C1 segment of cervical spinal cord (tissue), 14 donors: ENCODE measurements at regions not wholly inside any gene's neighbourhood (a gene's known extent, or its start where the extent isn't known, plus 50 kb on each side); places are given as distances from the start of the nearest gene placed in this dataset.
"Not testable (repeated sequence)": the region's sequence is repeated elsewhere in the genome, so short reads cannot be mapped to it uniquely, and the experiment has no call there.

Source experiments
- DNase-seq, 14 donors: peaks; one replicate each; lab custom pipeline; 2025; lab: John Stamatoyannopoulos, UW

- no peak for DNase-seq
Observed at GRCh38 chr22:26967282-26967681, 309.9 kb downstream of the MIAT start.

- no peak for DNase-seq
Observed at GRCh38 chr22:26968859-26969523, 311.6 kb downstream of the MIAT start.

- DNase-seq = no peak
Observed at GRCh38 chr22:26970809-26971394, 313.5 kb downstream of the MIAT start.

DNA sequence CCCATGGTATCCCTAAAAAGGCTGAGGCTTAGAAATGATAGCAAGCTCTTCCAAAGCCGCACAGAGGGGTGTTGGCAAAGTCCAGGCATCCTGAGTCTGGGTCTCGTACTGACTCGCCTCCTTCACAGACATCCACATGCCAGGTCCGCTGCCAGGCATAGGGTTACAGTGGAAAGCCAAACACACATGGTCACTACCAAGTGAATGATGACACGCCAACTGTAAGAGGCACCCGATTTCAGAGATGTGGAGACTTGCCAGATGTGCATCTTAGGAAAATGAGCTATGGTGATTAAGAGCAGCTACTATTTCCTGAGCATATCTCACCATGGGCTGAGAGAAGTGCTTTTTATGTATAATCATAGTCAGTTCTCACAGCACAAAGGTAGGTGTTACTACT, 314.9 kb downstream of the MIAT start:
- DNase-seq = no peak

DNA sequence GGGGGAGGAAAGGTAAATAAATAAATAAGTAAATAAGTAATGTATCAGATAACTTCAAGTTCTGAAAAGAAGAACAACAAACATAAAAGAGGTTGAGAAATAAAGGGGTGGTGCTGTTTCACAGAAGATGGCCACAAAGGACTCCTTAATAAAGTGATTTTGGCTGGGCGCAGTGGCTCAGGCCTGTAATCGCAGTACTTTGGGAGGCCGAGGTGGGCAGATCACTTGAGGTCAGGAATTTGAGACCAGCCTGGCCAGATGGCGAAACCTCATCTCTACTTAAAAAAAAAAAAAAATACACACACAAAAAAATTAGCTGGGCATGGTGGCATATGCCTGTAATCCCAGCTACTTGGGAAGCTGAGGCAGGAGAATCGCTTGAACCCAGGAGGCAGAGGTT, 315.5 kb downstream of the MIAT start:
- DNase-seq = not testable (repeated sequence)

DNA sequence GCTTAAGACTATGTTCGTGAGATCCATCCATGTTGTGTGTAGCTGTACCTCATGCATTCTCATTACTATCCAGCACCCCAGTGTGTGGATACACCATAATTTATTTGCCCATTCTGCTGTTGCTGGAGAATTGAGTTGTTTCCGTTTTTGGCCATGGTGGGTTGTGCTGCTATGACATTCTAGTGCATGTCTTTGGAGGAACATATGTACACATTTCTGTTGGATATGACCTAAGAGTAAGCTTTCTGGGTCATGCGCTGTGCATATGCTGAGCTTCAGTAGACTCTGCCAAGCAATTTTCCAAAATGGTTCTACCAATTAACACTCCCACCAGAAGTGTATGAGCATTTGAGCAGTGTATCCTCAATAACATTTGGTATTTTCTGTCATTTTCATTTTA, 316.6 kb downstream of the MIAT start:
- no peak for DNase-seq

DNA sequence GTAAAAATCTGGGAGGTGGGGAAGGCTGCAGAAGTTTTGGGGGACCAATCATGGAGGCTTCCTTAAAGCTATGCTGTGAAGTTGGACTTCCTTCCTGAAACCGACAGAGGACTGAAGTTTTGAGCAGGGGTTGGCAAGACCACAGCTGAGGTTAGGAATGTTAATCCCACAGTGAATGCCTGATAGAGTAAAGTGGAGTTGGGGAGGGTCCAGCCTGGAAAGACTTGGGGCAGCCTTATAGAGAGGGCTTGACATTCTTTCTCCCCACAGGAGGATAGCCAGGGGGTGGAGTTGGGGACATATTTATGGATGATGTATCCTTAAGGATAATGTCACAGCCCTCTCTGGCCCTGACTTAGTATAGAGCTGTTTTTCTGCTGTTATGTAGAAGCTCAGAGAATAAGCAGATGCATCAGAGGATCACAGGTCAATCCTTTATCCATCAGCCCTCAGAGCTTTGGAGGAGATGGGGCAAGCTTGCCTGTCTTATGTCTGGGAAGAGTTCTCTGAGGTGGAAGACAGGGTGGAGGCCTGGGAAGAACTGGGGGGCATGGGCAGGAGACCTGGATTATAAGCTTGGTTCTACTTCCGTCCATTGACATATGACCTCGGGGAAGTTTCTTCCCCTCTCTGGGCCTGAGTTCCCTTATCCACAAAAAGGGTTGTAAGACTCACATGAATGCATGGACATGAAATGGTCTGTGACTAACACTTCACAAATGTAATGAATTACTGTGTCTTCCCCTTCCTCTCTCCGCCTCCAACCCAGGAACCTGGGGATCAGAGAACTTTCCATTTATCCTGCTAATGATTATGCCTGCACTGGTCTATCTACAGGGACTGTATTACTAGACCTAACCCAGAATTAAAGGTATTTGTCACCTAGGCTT, 317.8 kb downstream of the MIAT start:
- DNase-seq = no peak

DNA sequence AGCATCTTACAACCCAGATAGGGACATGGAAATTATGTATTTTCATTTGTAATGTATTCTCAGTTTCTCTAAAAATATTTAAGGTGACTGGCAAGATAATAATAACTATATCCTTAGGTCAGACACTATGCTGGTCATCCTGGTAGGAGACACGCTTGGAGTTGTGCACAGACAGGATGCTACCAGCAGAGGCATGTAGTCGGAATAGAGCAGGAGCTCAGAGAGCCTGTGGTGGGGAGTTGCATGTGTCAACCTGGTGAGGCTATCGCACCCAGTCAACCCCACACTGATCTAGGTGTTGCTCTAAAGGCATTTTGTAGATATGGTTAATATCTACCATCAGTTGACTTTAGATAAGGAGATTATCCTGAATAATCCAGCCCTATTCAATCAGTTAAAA, 318.5 kb downstream of the MIAT start:
- no peak for DNase-seq

DNA sequence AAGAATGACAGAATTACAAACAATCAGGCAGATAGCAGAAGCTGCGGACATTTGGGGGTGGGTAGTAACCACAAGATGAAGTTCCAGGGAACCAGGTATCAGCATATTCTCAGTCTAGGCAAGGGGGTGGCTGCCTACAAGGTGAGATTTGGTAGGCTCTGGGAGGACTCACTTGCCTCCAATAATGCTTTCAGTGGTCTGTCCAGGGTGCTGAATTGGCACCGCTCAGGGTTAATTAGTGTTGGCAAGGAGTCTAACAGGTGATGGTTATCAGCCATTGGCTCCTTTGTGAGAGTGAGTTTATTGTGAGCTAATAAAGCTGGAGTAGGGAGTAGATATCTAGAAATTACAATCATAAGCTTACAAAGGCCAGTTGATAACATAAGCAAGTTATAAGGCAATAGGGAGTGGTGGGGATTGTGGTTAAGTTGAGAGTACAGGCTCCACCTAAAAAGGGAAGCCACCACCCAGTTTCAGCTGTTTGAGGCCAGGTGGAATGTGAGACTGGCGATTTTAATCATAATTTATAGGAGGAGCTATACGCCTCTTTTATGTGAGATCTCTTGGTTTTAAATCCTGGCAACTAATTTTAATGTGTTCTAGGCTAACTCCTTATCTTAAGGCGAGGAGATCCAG, 320.5 kb downstream of the MIAT start:
- no peak for DNase-seq

DNA sequence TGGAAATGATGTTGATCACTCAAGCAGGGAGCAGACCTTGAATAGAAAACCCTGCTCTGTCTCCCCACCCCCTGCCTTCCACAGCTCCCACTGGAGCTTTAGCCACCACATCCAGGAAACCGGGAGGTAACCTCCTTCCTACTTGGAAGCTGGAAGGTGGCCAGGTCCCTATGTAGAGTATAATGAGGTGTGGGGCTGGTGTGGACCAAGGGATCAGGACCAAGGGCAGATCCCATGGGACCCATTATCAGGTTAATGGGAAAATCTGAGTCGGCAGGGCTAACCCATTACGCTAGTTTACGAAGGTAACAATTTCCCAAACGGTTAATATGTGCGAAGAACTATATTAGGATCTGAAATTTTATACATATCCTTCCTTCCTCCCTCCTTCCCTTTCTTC, 321.9 kb downstream of the MIAT start:
- no peak for DNase-seq

GRCh38 chr22:26981111-26981510, 323.7 kb downstream of the MIAT start:
- DNase-seq = no peak

DNA sequence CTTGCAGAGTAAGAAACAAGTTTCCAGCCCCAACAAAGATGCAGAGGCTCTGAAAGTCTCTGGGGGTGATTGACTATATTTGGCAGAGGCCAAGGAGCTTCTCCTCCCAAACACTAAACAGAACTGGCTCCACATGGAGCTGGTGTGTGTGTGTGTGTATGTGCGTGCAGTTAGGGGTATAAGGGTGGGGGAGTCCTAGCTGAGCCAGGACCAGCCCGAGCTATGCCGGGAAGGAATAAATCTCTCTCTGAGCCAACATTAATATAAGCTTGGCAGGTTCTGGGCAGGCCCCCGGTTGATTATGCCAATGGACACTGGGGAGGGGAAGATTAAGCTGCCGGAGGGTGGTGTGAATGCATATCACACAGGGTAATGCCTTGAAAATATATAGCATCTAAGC, 324.2 kb downstream of the MIAT start:
- DNase-seq = no peak

- no peak for DNase-seq
Observed at GRCh38 chr22:26983311-26983710, 325.9 kb downstream of the MIAT start.

GRCh38 chr22:26985206-26985605, 327.8 kb downstream of the MIAT start:
- no peak for DNase-seq

DNA sequence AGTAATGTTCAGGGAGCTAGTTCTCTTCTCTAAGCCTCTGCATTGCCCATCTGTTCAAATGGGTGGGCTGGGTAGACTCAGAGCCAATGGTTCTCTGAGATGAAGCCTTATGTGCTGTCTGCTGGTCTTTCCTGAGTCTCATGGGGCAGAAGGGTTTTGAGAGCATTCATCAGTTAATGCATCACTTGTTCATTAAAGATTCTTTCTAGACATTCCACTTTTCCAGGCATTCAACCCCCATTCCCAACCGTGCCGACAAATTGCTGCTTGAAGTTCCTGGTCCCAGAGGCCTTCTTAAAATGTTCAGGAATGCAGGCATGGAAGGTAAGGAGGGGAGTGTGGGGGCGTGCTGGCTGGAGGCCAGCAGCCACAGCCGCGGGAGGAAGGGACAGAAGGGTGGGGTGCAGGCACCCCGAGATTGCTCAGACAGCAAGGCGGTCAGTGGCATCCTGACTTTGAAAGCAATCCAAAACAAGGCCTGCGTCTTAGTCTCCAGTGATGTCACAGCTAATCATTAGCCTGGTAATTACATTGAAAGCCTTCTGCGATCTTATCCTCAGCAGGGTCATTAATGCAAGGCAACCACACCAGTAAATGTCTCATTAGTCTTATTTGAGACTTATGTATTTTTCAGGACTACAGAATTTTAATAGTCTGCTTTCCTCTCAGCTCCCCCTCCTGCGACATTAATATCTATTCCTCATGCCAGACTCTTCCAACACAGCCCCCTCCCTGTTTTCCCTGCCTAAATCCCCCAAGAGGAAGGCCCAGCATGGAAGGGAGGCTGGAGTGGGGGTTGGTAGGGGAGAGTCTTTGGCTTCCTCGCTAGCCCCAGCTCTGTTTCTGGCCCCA, 328.8 kb downstream of the MIAT start:
- no peak for DNase-seq

DNA sequence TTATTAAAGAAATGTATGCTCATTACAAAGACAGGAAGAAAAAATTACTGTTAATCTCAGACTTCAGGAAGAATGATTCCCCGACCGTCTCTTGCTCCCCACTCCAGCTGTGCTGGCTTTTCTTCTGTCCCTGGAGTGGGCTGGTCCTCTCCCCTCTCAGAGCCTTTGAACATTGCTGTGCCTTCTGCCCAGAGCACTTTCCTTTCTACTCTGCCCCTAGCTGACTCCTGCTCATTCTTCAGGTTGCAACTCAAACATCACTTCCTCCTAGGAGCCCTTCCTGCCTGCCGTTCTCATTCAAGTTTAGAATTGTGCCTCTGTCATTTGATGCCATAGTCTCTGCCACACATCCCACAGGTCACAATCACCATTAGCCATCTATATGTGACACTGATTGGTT, 329.5 kb downstream of the MIAT start:
- DNase-seq = no peak

GRCh38 chr22:26990503-26991189, 333.3 kb downstream of the MIAT start:
- no peak for DNase-seq

DNA sequence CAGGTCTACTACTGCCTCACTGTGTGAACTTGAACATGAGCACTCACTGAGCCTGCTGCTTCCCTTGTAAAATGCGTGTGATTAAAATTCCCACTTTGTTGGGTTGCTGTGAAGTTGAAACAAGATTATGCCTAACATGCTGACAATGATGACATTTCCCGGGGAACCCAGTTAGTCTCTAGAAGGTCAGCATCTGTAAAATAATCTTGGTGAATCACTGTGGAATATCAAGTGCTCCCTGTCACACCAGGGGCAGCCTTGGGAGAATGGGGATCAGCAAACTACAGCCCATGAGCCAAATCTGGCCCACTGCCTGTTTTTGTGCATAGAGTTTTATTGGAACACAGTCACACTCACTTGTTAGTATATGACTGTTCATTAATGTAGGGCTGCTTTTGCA, 335.2 kb downstream of the MIAT start:
- DNase-seq = no peak

GRCh38 chr22:26993886-26994285, 336.5 kb downstream of the MIAT start:
- DNase-seq = no peak

DNA sequence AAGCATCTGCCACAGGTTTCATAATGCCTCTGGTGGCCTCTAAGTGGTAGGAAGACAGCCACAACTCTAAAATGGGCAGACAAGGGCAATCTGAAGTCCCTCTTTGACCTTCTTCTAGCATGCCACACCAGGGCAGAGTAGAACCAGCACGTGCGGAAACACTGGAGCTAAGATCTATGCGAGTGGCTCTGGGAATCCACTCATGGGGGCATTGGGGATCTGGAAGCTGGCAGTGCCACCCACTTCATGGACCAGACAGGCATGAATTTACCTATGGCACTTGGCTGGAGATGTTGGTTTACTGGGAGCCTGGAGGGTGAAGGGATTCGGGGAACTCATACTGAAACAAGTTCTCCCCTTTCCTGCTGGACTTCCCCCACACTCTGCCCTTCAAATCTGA, 337.4 kb downstream of the MIAT start:
- no peak for DNase-seq

DNA sequence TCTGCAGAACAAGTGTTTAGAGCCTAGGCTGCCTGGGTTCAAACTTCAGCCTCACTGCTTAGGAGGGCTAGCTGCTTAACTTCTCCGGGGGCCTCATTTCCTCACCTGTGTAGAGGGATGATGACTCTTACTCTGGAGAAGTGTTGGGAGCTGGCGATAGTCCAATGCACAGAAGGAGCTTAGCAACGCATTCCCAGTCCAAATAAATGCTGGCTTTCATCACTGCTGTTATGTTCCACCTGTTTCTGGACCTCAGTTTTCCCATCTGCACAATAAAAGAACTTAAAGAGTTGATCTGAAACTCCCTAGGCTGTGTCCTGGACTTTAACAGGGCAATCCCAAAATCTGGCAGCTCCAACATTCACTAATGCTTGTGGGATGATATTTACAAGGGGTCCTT, 337.8 kb downstream of the MIAT start:
- no peak for DNase-seq
